ENCODE measurements at regions not wholly inside any gene's neighbourhood (a gene's known extent, or its start where the extent isn't known, plus 50 kb on each side); places are given as distances from the start of the nearest gene placed in this dataset.

GRCh38 chr13:103178986-103179943, 113.0 kb upstream of the SLC10A2 start:
- no peak overlapping the region for H3K4me3 ChIP-seq
- no peaks in the 10 kb centered on the region for H3K27me3 ChIP-seq
- DNase-seq (ENCODE audit: low spot score in 2 of 2) = no peak
- H3K27ac ChIP-seq = no peak overlapping the region
- no peaks in the 10 kb centered on the region for H3K9me3 ChIP-seq
- no peaks in the 10 kb centered on the region for H3K36me3 ChIP-seq
- TF ChIP-seq, protein P1, sequence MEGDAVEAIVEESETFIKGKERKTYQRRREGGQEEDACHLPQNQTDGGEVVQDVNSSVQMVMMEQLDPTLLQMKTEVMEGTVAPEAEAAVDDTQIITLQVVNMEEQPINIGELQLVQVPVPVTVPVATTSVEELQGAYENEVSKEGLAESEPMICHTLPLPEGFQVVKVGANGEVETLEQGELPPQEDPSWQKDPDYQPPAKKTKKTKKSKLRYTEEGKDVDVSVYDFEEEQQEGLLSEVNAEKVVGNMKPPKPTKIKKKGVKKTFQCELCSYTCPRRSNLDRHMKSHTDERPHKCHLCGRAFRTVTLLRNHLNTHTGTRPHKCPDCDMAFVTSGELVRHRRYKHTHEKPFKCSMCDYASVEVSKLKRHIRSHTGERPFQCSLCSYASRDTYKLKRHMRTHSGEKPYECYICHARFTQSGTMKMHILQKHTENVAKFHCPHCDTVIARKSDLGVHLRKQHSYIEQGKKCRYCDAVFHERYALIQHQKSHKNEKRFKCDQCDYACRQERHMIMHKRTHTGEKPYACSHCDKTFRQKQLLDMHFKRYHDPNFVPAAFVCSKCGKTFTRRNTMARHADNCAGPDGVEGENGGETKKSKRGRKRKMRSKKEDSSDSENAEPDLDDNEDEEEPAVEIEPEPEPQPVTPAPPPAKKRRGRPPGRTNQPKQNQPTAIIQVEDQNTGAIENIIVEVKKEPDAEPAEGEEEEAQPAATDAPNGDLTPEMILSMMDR (IDR thresholded peaks at IDR 0.05) = no peak
- H3K4me1 ChIP-seq = no peaks in the 10 kb centered on the region
- intact Hi-C loops (cut with DNase I) = no loop called here

GRCh38 chr13:103174966-103175365, 108.7 kb upstream of the SLC10A2 start:
- DNase-seq (ENCODE audit: low spot score in 2 of 2) = no peak
- intact Hi-C loops (cut with DNase I) = no loop called here
- Histone ChIP-seq H3K9me3 (no peaks in the 10 kb centered on the region), H3K36me3 (no peaks in the 10 kb centered on the region), H3K27me3 (no peaks in the 10 kb centered on the region), H3K27ac (no peak overlapping the region), H3K4me1 (no peaks in the 10 kb centered on the region), H3K4me3 (no peak overlapping the region)
- TF ChIP-seq, protein P1 (IDR thresholded peaks at IDR 0.05) = no peak

- Histone ChIP-seq H3K27me3 (no peaks in the 10 kb centered on the region), H3K9me3 (no peaks in the 10 kb centered on the region), H3K36me3 (no peaks in the 10 kb centered on the region), H3K4me1 (no peaks in the 10 kb centered on the region), H3K27ac (no peak overlapping the region), H3K4me3 (no peak overlapping the region)
- intact Hi-C loops (cut with DNase I) = no loop called here
- TF ChIP-seq, protein P1 (IDR thresholded peaks at IDR 0.05) = no peak
- no peak for DNase-seq (ENCODE audit: low spot score in 2 of 2)
Observed at GRCh38 chr13:103168901-103169508, 102.8 kb upstream of the SLC10A2 start.

- intact Hi-C loops (cut with DNase I) = no loop called here
- Histone ChIP-seq H3K9me3 (no peaks in the 10 kb centered on the region), H3K27me3 (no peaks in the 10 kb centered on the region), H3K36me3 (no peaks in the 10 kb centered on the region), H3K27ac (no peak overlapping the region), H3K4me1 (no peaks in the 10 kb centered on the region), H3K4me3 (no peak overlapping the region)
- TF ChIP-seq, protein P1 (IDR thresholded peaks at IDR 0.05) = no peak
- no peak for DNase-seq (ENCODE audit: low spot score in 2 of 2)
Observed at GRCh38 chr13:103164251-103164650, 98.0 kb upstream of the SLC10A2 start.

DNA sequence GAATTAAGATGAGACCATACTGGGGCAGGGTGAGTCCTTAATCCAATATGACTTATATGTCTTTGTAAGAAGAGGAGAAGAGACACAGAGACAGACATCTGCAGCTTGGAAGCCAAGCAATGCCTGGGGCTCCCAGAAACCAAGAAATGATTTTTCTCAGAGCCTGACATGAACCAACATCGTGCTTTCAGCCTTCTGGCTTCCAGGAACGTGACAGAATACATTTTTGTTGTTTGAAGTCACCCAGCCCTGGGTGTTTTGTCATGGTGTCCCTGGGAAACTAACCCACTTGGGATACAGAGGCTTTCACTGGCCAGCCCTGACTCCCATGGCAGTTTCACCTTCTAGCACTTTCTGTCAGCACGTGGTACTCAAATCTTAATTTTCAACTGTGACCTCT, 95.3 kb upstream of the SLC10A2 start:
- H3K9me3 ChIP-seq = no peaks in the 10 kb centered on the region
- intact Hi-C loops (cut with DNase I) = no loop called here
- no peak overlapping the region for H3K27ac ChIP-seq
- DNase-seq (ENCODE audit: low spot score in 2 of 2) = no peak
- no peak overlapping the region for H3K4me3 ChIP-seq
- H3K4me1 ChIP-seq = no peaks in the 10 kb centered on the region
- H3K36me3 ChIP-seq = no peaks in the 10 kb centered on the region
- H3K27me3 ChIP-seq = no peaks in the 10 kb centered on the region
- TF ChIP-seq, protein P1 (IDR thresholded peaks at IDR 0.05) = no peak

Measured in ascending aorta (tissue), 2 donors.